Tibial nerve (tissue), 4 donors: ENCODE measurements at regions not wholly inside any gene's neighbourhood (a gene's known extent, or its start where the extent isn't known, plus 50 kb on each side); places are given as distances from the start of the nearest gene placed in this dataset.

Experiments
- DNase-seq, 2 donors: peaks; one replicate each; pipeline ENCODE4 v3.0.0-alpha.2; 2019; ENCODE audit warnings: low spot score in 2 of 2
- H3K27ac ChIP-seq, 4 donors: fragments of 200-600 bp; sonication (generic) in 3 of 4; one replicate each; pipeline ENCODE4 v1.5.1; 2017 to 2019; ENCODE audit warnings: mild to moderate bottlenecking in 1 of 4
- H3K27me3 ChIP-seq, 2 donors: fragments of 200-600 bp; sonication (generic) in 1 of 2; one replicate each; pipeline versions ENCODE4 v1.5.1 to v1.6.0; 2017 to 2019
- H3K36me3 ChIP-seq, 3 donors: fragments of 200-600 bp; sonication (generic); one replicate each; pipeline ENCODE4 v1.5.1; 2018 to 2019
- H3K4me1 ChIP-seq, 4 donors: fragments of 200-600 bp; sonication (generic) in 3 of 4; one replicate each; pipeline ENCODE4 v1.5.1; 2017 to 2019
- H3K4me3 ChIP-seq, 4 donors: fragments of 200-600 bp; sonication (generic) in 3 of 4; one replicate each; pipeline ENCODE4 v1.5.1; 2017 to 2019; ENCODE audit warnings: mild to moderate bottlenecking in 1 of 4, moderate library complexity in 1 of 4
- H3K9me3 ChIP-seq, 4 donors: fragments of 200-600 bp; sonication (generic) in 3 of 4; one replicate each; pipeline ENCODE4 v1.5.1; 2017 to 2019
- EP300 ChIP-seq, 2 donors: sonication (generic); formaldehyde crosslinking; IDR thresholded peaks; one replicate each; pipeline ENCODE4 v1.6.1; 2017; ENCODE audit warnings: antibody characterized with exemption in 2 of 2, mild to moderate bottlenecking in 1 of 2
- POLR2A ChIP-seq, 2 donors: fragments of 450-650 bp; IDR thresholded peaks; one replicate each; pipeline ENCODE4 v1.6.1; 2017; ENCODE audit warnings: antibody characterized with exemption in 2 of 2, mild to moderate bottlenecking in 2 of 2, moderate library complexity in 2 of 2
- WGBS, 2 donors: methylation state at CpG; one replicate each; pipeline ENCODE4 v1.1.5; 2018; 5-methylcytosine and 5-hydroxymethylcytosine counted together
- TF ChIP-seq, protein P1 (sequence below), 5 experiments: fragments of 200-600 bp in 3 of 5; fragments of 450-650 bp in 2 of 5; sonication (generic) in 3 of 5; IDR thresholded peaks; one replicate each; pipeline ENCODE4 v1.5.1; 2016 to 2019; ENCODE audit warnings: antibody characterized with exemption in 5 of 5, mild to moderate bottlenecking in 3 of 5, moderate library complexity in 2 of 5

DNA sequence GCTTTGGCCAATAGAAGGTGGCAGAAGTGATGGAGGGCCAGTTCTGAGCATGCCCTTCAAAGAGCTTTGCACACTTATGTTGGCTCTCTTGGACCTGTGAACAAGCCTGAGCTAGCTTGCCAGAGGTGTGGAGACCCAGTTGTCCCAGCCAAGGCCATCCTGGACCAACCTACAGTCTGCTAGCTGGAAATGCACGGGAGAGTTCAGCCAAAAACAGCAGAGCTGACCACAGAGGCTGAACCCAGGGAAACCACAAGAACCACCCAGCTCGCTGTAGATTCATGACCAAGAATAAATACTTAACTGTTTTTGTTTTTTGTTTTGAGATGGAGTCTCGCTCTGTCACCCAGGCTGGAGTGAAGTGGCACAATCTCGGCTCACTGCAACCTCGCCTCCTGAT is 65.4 kb upstream of the HAND1 start:
- Histone ChIP-seq H3K9me3 (no peaks in the 10 kb centered on the region), H3K27ac (no peak overlapping the region), H3K27me3 (peaks cover 0 to 9% of the 10 kb centered on the region in 2 donors), H3K4me1 (peaks cover 0 to 24% (median 0%) of the 10 kb centered on the region in 4 donors), H3K4me3 (no peak overlapping the region), H3K36me3 (no peaks in the 10 kb centered on the region)
- WGBS, 2 donors = 44 to 57% methylated on average over 5 of the region's 5 CpGs
- peak in 1 of 2 donors; percentile 27 for DNase-seq
- no peak for TF ChIP-seq POLR2A (IDR thresholded peaks at IDR 0.05)
- no peak for TF ChIP-seq EP300 (IDR thresholded peaks at IDR 0.05)
- TF ChIP-seq, protein P1, sequence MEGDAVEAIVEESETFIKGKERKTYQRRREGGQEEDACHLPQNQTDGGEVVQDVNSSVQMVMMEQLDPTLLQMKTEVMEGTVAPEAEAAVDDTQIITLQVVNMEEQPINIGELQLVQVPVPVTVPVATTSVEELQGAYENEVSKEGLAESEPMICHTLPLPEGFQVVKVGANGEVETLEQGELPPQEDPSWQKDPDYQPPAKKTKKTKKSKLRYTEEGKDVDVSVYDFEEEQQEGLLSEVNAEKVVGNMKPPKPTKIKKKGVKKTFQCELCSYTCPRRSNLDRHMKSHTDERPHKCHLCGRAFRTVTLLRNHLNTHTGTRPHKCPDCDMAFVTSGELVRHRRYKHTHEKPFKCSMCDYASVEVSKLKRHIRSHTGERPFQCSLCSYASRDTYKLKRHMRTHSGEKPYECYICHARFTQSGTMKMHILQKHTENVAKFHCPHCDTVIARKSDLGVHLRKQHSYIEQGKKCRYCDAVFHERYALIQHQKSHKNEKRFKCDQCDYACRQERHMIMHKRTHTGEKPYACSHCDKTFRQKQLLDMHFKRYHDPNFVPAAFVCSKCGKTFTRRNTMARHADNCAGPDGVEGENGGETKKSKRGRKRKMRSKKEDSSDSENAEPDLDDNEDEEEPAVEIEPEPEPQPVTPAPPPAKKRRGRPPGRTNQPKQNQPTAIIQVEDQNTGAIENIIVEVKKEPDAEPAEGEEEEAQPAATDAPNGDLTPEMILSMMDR (IDR thresholded peaks at IDR 0.05) = no peak

DNA sequence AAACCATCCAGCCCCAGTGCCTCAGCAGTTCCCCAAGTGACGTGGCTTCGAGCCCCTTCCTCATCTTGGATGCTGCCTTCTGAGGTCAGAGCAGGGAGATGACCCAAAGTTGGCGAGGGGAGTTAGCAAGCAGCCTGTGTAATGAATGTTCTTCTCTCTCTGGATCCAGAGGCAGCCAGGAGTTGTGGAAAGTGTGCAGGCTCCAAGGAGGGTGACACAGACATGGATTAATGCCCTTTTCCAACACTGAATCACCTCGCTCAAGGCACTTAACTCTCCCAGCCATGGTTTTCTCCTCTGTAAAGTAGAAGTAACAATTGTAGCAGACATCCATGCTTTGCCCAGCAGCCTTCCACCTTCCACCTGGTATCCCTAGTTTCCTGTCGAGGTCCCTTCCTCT is 64.6 kb upstream of the HAND1 start:
- H3K36me3 ChIP-seq = no peaks in the 10 kb centered on the region
- H3K9me3 ChIP-seq = no peaks in the 10 kb centered on the region
- TF ChIP-seq POLR2A (IDR thresholded peaks at IDR 0.05) = no peak
- TF ChIP-seq, protein P1 (IDR thresholded peaks at IDR 0.05) = no peak
- TF ChIP-seq EP300 (IDR thresholded peaks at IDR 0.05) = no peak
- H3K27ac ChIP-seq = no peak overlapping the region
- no peak overlapping the region for H3K4me3 ChIP-seq
- peaks cover 0 to 9% of the 10 kb centered on the region in 2 donors for H3K27me3 ChIP-seq
- DNase-seq = no peak
- H3K4me1 ChIP-seq = peaks cover 0 to 24% (median 0%) of the 10 kb centered on the region in 4 donors
- 56 to 57% methylated on average over 5 of the region's 5 CpGs for WGBS, 2 donors

DNA sequence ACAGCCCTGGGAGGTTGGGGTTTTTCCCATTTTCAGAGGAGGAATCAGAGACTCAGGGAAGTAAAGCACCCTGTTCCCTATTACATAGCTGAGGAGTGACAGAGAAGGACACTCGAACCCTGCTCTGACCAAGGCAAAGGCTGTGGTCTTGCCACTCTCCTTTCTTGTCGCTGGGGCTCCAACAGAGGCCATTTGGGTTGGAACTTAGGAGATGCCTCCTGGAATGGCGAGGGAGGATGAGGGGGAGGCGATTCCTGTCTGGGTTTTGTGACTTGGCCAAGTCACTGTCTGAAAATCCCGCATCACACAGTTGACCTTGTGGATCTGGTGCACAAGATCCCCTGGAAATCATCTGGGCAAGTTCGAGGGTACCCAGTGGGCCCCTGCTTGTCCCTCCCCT is 64.0 kb upstream of the HAND1 start:
- H3K4me1 ChIP-seq = peaks cover 0 to 24% (median 0%) of the 10 kb centered on the region in 4 donors
- TF ChIP-seq POLR2A (IDR thresholded peaks at IDR 0.05) (no peak), EP300 (IDR thresholded peaks at IDR 0.05) (no peak)
- TF ChIP-seq, protein P1 (IDR thresholded peaks at IDR 0.05) = no peak
- H3K9me3 ChIP-seq = no peaks in the 10 kb centered on the region
- H3K36me3 ChIP-seq = no peaks in the 10 kb centered on the region
- H3K27ac ChIP-seq = no peak overlapping the region
- WGBS, 2 donors = 65 to 67% methylated on average over 6 of the region's 6 CpGs
- peaks cover 0 to 9% of the 10 kb centered on the region in 2 donors for H3K27me3 ChIP-seq
- H3K4me3 ChIP-seq = no peak overlapping the region
- DNase-seq = no peak

DNA sequence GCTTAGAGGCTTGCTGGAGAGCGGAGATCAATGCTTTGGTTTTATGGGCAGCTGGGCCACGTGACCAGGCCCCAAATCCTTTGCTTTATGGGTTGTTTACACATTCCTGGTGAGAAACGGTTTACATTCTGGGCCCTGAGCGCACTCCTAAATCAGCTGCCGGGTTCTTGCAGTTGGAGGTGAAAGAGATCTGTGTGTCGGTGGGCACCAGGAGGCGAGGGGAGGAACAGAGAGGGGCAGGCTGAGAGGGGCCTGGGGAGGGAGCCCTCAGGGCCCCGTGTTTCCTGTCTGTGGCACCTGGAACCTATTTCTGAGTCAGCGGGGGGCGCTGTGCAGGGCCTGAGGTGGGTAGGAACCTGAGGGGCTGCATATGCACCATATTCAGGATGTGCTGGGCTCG is 63.5 kb upstream of the HAND1 start:
- TF ChIP-seq, protein P1 (IDR thresholded peaks at IDR 0.05) = no peak
- TF ChIP-seq EP300 (IDR thresholded peaks at IDR 0.05) (no peak), POLR2A (IDR thresholded peaks at IDR 0.05) (no peak)
- Histone ChIP-seq H3K9me3 (no peaks in the 10 kb centered on the region), H3K4me3 (no peak overlapping the region), H3K27me3 (peaks cover 0 to 9% of the 10 kb centered on the region in 2 donors), H3K36me3 (no peaks in the 10 kb centered on the region), H3K4me1 (peaks cover 0 to 24% (median 0%) of the 10 kb centered on the region in 4 donors), H3K27ac (no peak overlapping the region)
- DNase-seq = no peak
- WGBS, 2 donors = 40 to 44% methylated on average over 11 of the region's 11 CpGs

DNA sequence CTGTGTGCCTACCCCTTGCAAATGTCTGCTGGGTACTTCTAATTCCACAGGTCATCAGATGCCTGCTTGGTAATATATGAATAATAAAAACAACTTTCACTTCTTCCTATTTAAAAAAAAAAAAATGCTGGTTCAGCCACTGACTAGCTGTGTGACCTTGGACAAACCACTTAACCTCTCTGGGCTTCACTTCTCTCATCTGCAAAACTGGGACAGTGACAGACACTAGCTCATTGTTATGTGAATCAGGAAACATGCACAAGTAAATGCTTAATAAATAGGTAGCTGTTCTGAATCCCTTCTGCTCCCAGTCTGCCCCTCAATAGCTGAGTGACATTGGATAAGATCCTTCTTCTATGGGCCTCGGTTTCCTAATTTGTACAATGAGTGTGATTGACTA is 62.6 kb upstream of the HAND1 start:
- Histone ChIP-seq H3K27me3 (peaks cover 0 to 9% of the 10 kb centered on the region in 2 donors), H3K4me1 (peaks cover 0 to 24% (median 0%) of the 10 kb centered on the region in 4 donors), H3K9me3 (no peaks in the 10 kb centered on the region), H3K36me3 (no peaks in the 10 kb centered on the region), H3K27ac (no peak overlapping the region), H3K4me3 (no peak overlapping the region)
- WGBS, 2 donors = 75 to 85% methylated on average over 1 of the region's 1 CpG
- TF ChIP-seq EP300 (IDR thresholded peaks at IDR 0.05) (no peak), POLR2A (IDR thresholded peaks at IDR 0.05) (no peak)
- TF ChIP-seq, protein P1 (IDR thresholded peaks at IDR 0.05) = no peak
- DNase-seq = no peak
